DND-41 (cell line): ENCODE measurements at regions not wholly inside any gene's neighbourhood (a gene's known extent, or its start where the extent isn't known, plus 50 kb on each side); places are given as distances from the start of the nearest gene placed in this dataset.

ENCODE experiments used
- EZH2 ChIP-seq: IDR thresholded peaks from 3 replicates; pipeline ENCODE4 v1.6.1; 2012; ENCODE audit warnings: borderline replicate concordance, low read depth, mild to moderate bottlenecking, moderate library complexity, low read length, inconsistent platforms; ENCODE audit not compliant: severe bottlenecking
- TF ChIP-seq, protein P1 (sequence below): IDR thresholded peaks from 2 replicates; pipeline ENCODE4 v1.5.1; 2012; ENCODE audit warnings: borderline replicate concordance, low read length, moderate library complexity, mild to moderate bottlenecking; ENCODE audit not compliant: poor library complexity, severe bottlenecking; ENCODE audit errors: extremely low read depth

DNA sequence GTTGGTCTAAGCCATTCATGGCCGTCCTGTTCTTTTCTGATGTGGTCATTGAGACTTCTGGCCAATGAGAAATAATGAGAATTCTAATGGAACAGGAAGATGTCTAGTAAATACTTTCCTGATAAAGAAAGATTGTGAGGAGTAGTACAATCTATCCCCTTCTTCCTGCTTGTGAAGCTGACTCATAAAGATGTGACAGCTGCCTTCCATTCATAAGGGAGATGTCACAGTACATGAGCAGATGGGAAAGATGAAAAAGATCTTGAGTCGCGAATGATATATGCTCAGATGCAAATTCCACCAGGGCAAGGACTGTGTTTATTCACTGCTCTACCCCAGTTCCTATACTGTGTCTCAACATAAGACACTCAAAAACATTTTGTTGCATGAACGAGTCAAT lies 111.7 kb upstream of the FOXF1 start:
- TF ChIP-seq, protein P1, sequence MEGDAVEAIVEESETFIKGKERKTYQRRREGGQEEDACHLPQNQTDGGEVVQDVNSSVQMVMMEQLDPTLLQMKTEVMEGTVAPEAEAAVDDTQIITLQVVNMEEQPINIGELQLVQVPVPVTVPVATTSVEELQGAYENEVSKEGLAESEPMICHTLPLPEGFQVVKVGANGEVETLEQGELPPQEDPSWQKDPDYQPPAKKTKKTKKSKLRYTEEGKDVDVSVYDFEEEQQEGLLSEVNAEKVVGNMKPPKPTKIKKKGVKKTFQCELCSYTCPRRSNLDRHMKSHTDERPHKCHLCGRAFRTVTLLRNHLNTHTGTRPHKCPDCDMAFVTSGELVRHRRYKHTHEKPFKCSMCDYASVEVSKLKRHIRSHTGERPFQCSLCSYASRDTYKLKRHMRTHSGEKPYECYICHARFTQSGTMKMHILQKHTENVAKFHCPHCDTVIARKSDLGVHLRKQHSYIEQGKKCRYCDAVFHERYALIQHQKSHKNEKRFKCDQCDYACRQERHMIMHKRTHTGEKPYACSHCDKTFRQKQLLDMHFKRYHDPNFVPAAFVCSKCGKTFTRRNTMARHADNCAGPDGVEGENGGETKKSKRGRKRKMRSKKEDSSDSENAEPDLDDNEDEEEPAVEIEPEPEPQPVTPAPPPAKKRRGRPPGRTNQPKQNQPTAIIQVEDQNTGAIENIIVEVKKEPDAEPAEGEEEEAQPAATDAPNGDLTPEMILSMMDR, result no peak
- TF ChIP-seq EZH2, result no peak
